Astrocyte (in vitro differentiated cells and primary cell): ENCODE measurements at regions not wholly inside any gene's neighbourhood (a gene's known extent, or its start where the extent isn't known, plus 50 kb on each side); places are given as distances from the start of the nearest gene placed in this dataset.

Experiments
- DNase-seq: peaks from one replicate; pipeline ENCODE4 v3.0.0-alpha.2; 2010; ENCODE audit warnings: low read depth
- FAIRE-seq: peaks from 2 replicates; lab custom pipeline; 2011; peaks lifted over from hg19 to GRCh38; lab: Jason Lieb, UNC
- H2AFZ ChIP-seq: 2 replicates; pipeline ENCODE4 v1.6.0; 2012; ENCODE audit warnings: low read depth, low read length, inconsistent platforms
- H3K27ac ChIP-seq: 2 replicates; pipeline ENCODE4 v1.5.1; 2011; ENCODE audit warnings: low read depth, low read length, inconsistent platforms
- H3K27me3 ChIP-seq: 2 replicates; pipeline ENCODE4 v1.6.0; 2011; ENCODE audit warnings: low read length, inconsistent platforms; ENCODE audit not compliant: insufficient read depth
- H3K36me3 ChIP-seq: 2 replicates; pipeline ENCODE4 v1.5.1; 2011; ENCODE audit warnings: low read length, inconsistent platforms; ENCODE audit not compliant: insufficient read depth
- H3K4me1 ChIP-seq: 2 replicates; pipeline ENCODE4 v1.5.1; 2011; ENCODE audit warnings: low read length, inconsistent platforms; ENCODE audit not compliant: insufficient read depth
- H3K4me2 ChIP-seq: 2 replicates; pipeline ENCODE4 v1.6.0; 2012; ENCODE audit warnings: low read length, inconsistent platforms
- H3K4me3 ChIP-seq: 2 replicates; pipeline ENCODE4 v1.5.1; 2011; ENCODE audit warnings: low read depth, mild to moderate bottlenecking, low read length, inconsistent platforms; ENCODE audit not compliant: insufficient read depth
- H3K79me2 ChIP-seq: 2 replicates; pipeline ENCODE4 v1.6.0; 2012; ENCODE audit warnings: mild to moderate bottlenecking, low read length, inconsistent platforms; ENCODE audit not compliant: insufficient read depth
- H3K9ac ChIP-seq: 2 replicates; pipeline ENCODE4 v1.6.0; 2012; ENCODE audit warnings: mild to moderate bottlenecking, low read length, inconsistent platforms
- H3K9me3 ChIP-seq: 2 replicates; pipeline ENCODE4 v1.5.1; 2012; ENCODE audit warnings: low read depth, mild to moderate bottlenecking, low read length, inconsistent platforms; ENCODE audit not compliant: insufficient read depth
- H4K20me1 ChIP-seq: 2 replicates; pipeline ENCODE4 v1.6.0; 2012; ENCODE audit warnings: low read length, inconsistent platforms; ENCODE audit not compliant: insufficient read depth
- H3K27ac Mint-ChIP-seq: one replicate; pipeline ENCODE4 v1.8.0; 2021; ENCODE audit warnings: mild to moderate bottlenecking, mixed read lengths; ENCODE audit not compliant: unreplicated experiment
- H3K27me3 Mint-ChIP-seq: one replicate; pipeline ENCODE4 v1.8.0; 2021; ENCODE audit warnings: low read depth, mixed read lengths; ENCODE audit not compliant: unreplicated experiment
- H3K36me3 Mint-ChIP-seq: one replicate; pipeline ENCODE4 v1.8.0; 2021; ENCODE audit warnings: low read depth, mixed read lengths; ENCODE audit not compliant: unreplicated experiment
- H3K4me1 Mint-ChIP-seq: one replicate; pipeline ENCODE4 v1.8.0; 2021; ENCODE audit warnings: low read depth, mixed read lengths; ENCODE audit not compliant: unreplicated experiment
- H3K4me3 Mint-ChIP-seq: one replicate; pipeline ENCODE4 v1.8.0; 2021; ENCODE audit warnings: mild to moderate bottlenecking, moderate library complexity, mixed read lengths; ENCODE audit not compliant: unreplicated experiment
- H3K9me3 Mint-ChIP-seq: one replicate; pipeline ENCODE4 v1.8.0; 2021; ENCODE audit warnings: mild to moderate bottlenecking, mixed read lengths; ENCODE audit not compliant: unreplicated experiment
- CTCF ChIP-seq: IDR thresholded peaks from 2 replicates; pipeline ENCODE4 v1.5.1; 2011; ENCODE audit warnings: low read depth, mild to moderate bottlenecking, inconsistent platforms, low read length, moderate library complexity; ENCODE audit not compliant: insufficient read depth
- EZH2 ChIP-seq: IDR thresholded peaks from 2 replicates; pipeline ENCODE4 v1.6.1; 2012; ENCODE audit warnings: mild to moderate bottlenecking, low read length, inconsistent platforms; ENCODE audit not compliant: insufficient read depth

- Histone ChIP-seq H3K79me2 (no peaks in the 10 kb centered on the region), H3K4me2 (no peak overlapping the region), H3K9me3 (peaks cover 3% of the 10 kb centered on the region), H3K36me3 (no peaks in the 10 kb centered on the region), H3K27ac (no peak overlapping the region), H3K4me1 (no peaks in the 10 kb centered on the region), H3K27me3 (no peaks in the 10 kb centered on the region), H4K20me1 (no peaks in the 10 kb centered on the region), H3K9ac (no peak overlapping the region), H2AFZ (no peak overlapping the region), H3K4me3 (no peak overlapping the region)
- Mint-ChIP-seq H3K27ac (no peak overlapping the region), H3K27me3 (peaks cover 38% of the 10 kb centered on the region), H3K4me1 (no peaks in the 10 kb centered on the region), H3K4me3 (no peak overlapping the region), H3K36me3 (no peaks in the 10 kb centered on the region), H3K9me3 (peaks cover 2% of the 10 kb centered on the region)
- DNase-seq = no peak
- FAIRE-seq = no peak
- no peak for TF ChIP-seq EZH2
- TF ChIP-seq CTCF = no peak
These were observed 1505.6 kb downstream of the BRD1 start for GRCh38 chr22:48321986-48322545.

GRCh38 chr22:48320683-48321451, 1506.8 kb downstream of the BRD1 start:
- H3K4me3 ChIP-seq = no peak overlapping the region
- no peak overlapping the region for H3K27ac Mint-ChIP-seq
- peaks cover 3% of the 10 kb centered on the region for H3K9me3 ChIP-seq
- no peaks in the 10 kb centered on the region for H3K4me1 Mint-ChIP-seq
- H3K4me3 Mint-ChIP-seq = no peak overlapping the region
- no peak overlapping the region for H2AFZ ChIP-seq
- TF ChIP-seq CTCF (no peak), EZH2 (no peak)
- H3K27ac ChIP-seq = no peak overlapping the region
- no peaks in the 10 kb centered on the region for H3K27me3 ChIP-seq
- H3K4me1 ChIP-seq = no peaks in the 10 kb centered on the region
- no peak overlapping the region for H3K9ac ChIP-seq
- DNase-seq = no peak
- no peak overlapping the region for H3K4me2 ChIP-seq
- no peaks in the 10 kb centered on the region for H4K20me1 ChIP-seq
- H3K79me2 ChIP-seq = no peaks in the 10 kb centered on the region
- H3K27me3 Mint-ChIP-seq = peaks cover 39% of the 10 kb centered on the region
- peaks cover 2% of the 10 kb centered on the region for H3K9me3 Mint-ChIP-seq
- H3K36me3 Mint-ChIP-seq = no peaks in the 10 kb centered on the region
- no peaks in the 10 kb centered on the region for H3K36me3 ChIP-seq
- FAIRE-seq = no peak
